ENCODE measurements at regions not wholly inside any gene's neighbourhood (a gene's known extent, or its start where the extent isn't known, plus 50 kb on each side); places are given as distances from the start of the nearest gene placed in this dataset.

DNA sequence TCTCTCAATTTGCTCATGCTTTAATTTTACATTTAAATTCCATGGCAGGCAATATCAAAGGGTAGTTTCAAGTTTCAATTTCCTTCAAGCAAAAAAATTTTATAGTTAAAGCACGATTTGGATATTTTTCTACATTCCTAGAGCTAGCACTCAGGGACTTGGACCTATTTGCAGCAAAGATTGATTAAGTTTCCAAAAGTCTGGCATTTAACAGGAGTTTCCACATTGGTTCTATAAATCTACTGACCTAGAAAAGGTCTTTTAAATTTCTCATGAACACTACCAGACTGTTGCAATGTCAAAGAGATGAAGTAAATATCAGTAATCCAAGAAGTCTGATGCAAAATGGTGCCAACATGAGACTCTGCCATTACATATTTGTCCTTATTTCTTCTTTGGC lies 253.7 kb upstream of the LINC00305 start (continued):
- TF ChIP-seq, protein P1, sequence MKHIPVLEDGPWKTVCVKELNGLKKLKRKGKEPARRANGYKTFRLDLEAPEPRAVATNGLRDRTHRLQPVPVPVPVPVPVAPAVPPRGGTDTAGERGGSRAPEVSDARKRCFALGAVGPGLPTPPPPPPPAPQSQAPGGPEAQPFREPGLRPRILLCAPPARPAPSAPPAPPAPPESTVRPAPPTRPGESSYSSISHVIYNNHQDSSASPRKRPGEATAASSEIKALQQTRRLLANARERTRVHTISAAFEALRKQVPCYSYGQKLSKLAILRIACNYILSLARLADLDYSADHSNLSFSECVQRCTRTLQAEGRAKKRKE (CRISPR knock-in tag; IDR thresholded peaks at IDR 0.05; ENCODE audit: low read depth): no peak
- no peak for TF ChIP-seq EHF (CRISPR knock-in tag; IDR thresholded peaks at IDR 0.05)
- no peak for TF ChIP-seq EHMT2 (IDR thresholded peaks at IDR 0.05; ENCODE audit: low read depth)
- TF ChIP-seq RARB (CRISPR knock-in tag; IDR thresholded peaks at IDR 0.05): no peak
- TF ChIP-seq, protein P2, sequence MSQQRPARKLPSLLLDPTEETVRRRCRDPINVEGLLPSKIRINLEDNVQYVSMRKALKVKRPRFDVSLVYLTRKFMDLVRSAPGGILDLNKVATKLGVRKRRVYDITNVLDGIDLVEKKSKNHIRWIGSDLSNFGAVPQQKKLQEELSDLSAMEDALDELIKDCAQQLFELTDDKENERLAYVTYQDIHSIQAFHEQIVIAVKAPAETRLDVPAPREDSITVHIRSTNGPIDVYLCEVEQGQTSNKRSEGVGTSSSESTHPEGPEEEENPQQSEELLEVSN (IDR thresholded peaks at IDR 0.05; ENCODE audit: borderline replicate concordance, low read depth): no peak
- TF ChIP-seq ESRRA (IDR thresholded peaks at IDR 0.05; ENCODE audit: borderline replicate concordance, low read length): no peak
- TF ChIP-seq TFCP2L1 (CRISPR knock-in tag; IDR thresholded peaks at IDR 0.05): no peak

DNA sequence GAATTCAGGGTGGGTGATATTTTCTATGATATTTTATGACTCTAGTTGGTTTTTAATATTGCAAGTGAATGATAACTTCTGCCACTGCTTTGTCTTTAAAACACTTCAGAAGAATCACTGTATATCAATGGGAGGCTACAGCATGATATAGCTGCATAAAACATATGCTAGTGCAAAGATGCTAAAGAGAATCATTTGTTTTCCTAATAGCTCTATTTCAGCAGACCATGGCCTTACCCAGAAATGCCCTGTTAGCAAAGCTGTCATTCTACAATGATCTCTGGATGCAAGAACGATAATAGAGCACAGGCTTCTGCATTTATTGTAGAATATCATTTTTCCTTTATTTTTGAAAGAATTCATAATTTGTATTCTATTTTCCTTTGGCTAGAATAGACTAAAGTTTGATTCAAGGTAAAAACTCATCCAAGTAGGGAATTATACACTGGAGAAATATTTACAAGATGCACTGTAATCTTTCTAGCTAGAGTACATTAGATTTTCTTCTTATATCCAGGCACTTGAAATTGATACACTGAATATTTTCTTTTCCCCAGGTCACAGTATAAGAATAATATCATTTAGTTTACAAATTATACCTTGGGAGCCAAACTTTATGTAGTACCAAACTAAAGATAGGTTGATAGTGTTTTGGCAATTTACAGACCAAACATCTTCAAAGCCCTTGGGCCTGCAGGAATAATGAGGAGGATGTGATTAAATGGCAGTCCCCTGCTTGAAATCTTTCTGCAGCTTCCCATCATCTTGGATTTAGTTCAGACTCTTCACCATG lies 252.6 kb upstream of the LINC00305 start:
- no peak for ATAC-seq
- Histone ChIP-seq H3K4me3 (no peak overlapping the region), H3K27ac (no peak overlapping the region), H3K4me1 (no peaks in the 10 kb centered on the region), H3K9me3 (no peaks in the 10 kb centered on the region), H3K4me2 (no peak overlapping the region)
- 5% methylated on average over 1 of the region's 1 CpG for WGBS (ENCODE audit: missing lambda C conversion rate)
- FAIRE-seq: no peak
- no peak for DNase-seq (ENCODE audit: low read depth in 1 of 2, low spot score in 1 of 2)
- no peak for TF ChIP-seq CEBPB (IDR thresholded peaks at IDR 0.05)
- TF ChIP-seq KDM5A (IDR thresholded peaks at IDR 0.05): no peak
- TF ChIP-seq SMC3 (IDR thresholded peaks at IDR 0.05): no peak
- no peak for TF ChIP-seq FOSL2 (IDR thresholded peaks at IDR 0.05)
- no peak for TF ChIP-seq FOSL2 (CRISPR knock-in tag; IDR thresholded peaks at IDR 0.05)
- TF ChIP-seq, protein P3, sequence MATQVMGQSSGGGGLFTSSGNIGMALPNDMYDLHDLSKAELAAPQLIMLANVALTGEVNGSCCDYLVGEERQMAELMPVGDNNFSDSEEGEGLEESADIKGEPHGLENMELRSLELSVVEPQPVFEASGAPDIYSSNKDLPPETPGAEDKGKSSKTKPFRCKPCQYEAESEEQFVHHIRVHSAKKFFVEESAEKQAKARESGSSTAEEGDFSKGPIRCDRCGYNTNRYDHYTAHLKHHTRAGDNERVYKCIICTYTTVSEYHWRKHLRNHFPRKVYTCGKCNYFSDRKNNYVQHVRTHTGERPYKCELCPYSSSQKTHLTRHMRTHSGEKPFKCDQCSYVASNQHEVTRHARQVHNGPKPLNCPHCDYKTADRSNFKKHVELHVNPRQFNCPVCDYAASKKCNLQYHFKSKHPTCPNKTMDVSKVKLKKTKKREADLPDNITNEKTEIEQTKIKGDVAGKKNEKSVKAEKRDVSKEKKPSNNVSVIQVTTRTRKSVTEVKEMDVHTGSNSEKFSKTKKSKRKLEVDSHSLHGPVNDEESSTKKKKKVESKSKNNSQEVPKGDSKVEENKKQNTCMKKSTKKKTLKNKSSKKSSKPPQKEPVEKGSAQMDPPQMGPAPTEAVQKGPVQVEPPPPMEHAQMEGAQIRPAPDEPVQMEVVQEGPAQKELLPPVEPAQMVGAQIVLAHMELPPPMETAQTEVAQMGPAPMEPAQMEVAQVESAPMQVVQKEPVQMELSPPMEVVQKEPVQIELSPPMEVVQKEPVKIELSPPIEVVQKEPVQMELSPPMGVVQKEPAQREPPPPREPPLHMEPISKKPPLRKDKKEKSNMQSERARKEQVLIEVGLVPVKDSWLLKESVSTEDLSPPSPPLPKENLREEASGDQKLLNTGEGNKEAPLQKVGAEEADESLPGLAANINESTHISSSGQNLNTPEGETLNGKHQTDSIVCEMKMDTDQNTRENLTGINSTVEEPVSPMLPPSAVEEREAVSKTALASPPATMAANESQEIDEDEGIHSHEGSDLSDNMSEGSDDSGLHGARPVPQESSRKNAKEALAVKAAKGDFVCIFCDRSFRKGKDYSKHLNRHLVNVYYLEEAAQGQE (IDR thresholded peaks at IDR 0.05): no peak
- no peak for TF ChIP-seq ZC3H11A (IDR thresholded peaks at IDR 0.05)
- no peak for TF ChIP-seq RNF2 (IDR thresholded peaks at IDR 0.05; ENCODE audit: borderline replicate concordance, low read depth)
- TF ChIP-seq, protein P4, sequence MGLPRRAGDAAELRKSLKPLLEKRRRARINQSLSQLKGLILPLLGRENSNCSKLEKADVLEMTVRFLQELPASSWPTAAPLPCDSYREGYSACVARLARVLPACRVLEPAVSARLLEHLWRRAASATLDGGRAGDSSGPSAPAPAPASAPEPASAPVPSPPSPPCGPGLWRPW (IDR thresholded peaks at IDR 0.05): no peak
- TF ChIP-seq, protein P5, sequence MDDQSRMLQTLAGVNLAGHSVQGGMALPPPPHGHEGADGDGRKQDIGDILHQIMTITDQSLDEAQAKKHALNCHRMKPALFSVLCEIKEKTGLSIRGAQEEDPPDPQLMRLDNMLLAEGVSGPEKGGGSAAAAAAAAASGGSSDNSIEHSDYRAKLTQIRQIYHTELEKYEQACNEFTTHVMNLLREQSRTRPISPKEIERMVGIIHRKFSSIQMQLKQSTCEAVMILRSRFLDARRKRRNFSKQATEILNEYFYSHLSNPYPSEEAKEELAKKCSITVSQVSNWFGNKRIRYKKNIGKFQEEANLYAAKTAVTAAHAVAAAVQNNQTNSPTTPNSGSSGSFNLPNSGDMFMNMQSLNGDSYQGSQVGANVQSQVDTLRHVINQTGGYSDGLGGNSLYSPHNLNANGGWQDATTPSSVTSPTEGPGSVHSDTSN (IDR thresholded peaks at IDR 0.05): no peak
- TF ChIP-seq MAZ (IDR thresholded peaks at IDR 0.05; ENCODE audit: borderline replicate concordance, low read depth, low read length): no peak
- no peak for TF ChIP-seq HDAC2 (IDR thresholded peaks at IDR 0.05)
- no peak for TF ChIP-seq ESRRA (IDR thresholded peaks at IDR 0.05; ENCODE audit: borderline replicate concordance, low read length)
- no peak for TF ChIP-seq ZSCAN20 (CRISPR knock-in tag; IDR thresholded peaks at IDR 0.05)
- POLR2A ChIA-PET: no interaction called here
- CTCF ChIA-PET: no interaction called here
